Smooth muscle cell (in vitro differentiated cells): ENCODE measurements at regions not wholly inside any gene's neighbourhood (a gene's known extent, or its start where the extent isn't known, plus 50 kb on each side); places are given as distances from the start of the nearest gene placed in this dataset.

Source experiments
- DNase-seq: peaks from one replicate; lab custom pipeline; 2025; ENCODE audit not compliant: unreplicated experiment; lab: John Stamatoyannopoulos, UW
- H2AFZ ChIP-seq: fragments of 200-600 bp; sonication (generic); 2 replicates; pipeline ENCODE4 v1.6.0; 2016; ENCODE audit warnings: antibody characterized with exemption, low read depth, mild to moderate bottlenecking
- H3F3A ChIP-seq: fragments of 200-600 bp; sonication (generic); 2 replicates; pipeline ENCODE4 v1.6.0; 2017; ENCODE audit warnings: antibody characterized with exemption, low read depth
- H3K27ac ChIP-seq: fragments of 200-600 bp; sonication (generic); 2 replicates; pipeline ENCODE4 v1.5.1; 2016; ENCODE audit warnings: low read depth, mild to moderate bottlenecking
- H3K27me3 ChIP-seq: fragments of 200-600 bp; sonication (generic); 2 replicates; pipeline ENCODE4 v1.6.1; 2016; ENCODE audit warnings: low read depth, mild to moderate bottlenecking
- H3K36me3 ChIP-seq: fragments of 200-600 bp; sonication (generic); 2 replicates; pipeline ENCODE4 v1.5.1; 2016; ENCODE audit warnings: low read depth
- H3K4me1 ChIP-seq: fragments of 200-600 bp; sonication (generic); 2 replicates; pipeline ENCODE4 v1.5.1; 2016; ENCODE audit warnings: low read depth
- H3K4me2 ChIP-seq: fragments of 200-600 bp; sonication (generic); 2 replicates; pipeline ENCODE4 v1.6.0; 2016; ENCODE audit warnings: mild to moderate bottlenecking
- H3K4me3 ChIP-seq: fragments of 200-600 bp; sonication (generic); 2 replicates; pipeline ENCODE4 v1.5.1; 2016; ENCODE audit warnings: mild to moderate bottlenecking
- H3K79me2 ChIP-seq: fragments of 200-600 bp; sonication (generic); 2 replicates; pipeline ENCODE4 v1.6.0; 2016; ENCODE audit warnings: low read depth, mild to moderate bottlenecking
- H3K9ac ChIP-seq: fragments of 200-600 bp; sonication (generic); 2 replicates; pipeline ENCODE4 v1.6.0; 2016; ENCODE audit warnings: low read depth
- H3K9me3 ChIP-seq: fragments of 200-600 bp; sonication (generic); replicated peaks from 2 replicates; pipeline ENCODE4 v1.5.1; 2016; ENCODE audit warnings: low read depth
- H4K20me1 ChIP-seq: fragments of 200-600 bp; sonication (generic); 2 replicates; pipeline ENCODE4 v1.6.0; 2016; ENCODE audit warnings: low read depth
- CTCF ChIP-seq: fragments of 200-600 bp; sonication (generic); IDR thresholded peaks from 2 replicates; pipeline ENCODE4 v1.5.1; 2017; ENCODE audit warnings: borderline replicate concordance, mild to moderate bottlenecking, antibody characterized with exemption; ENCODE audit not compliant: insufficient read depth, poor library complexity, severe bottlenecking
- WGBS: methylation state at CpG from one replicate; pipeline ENCODE4 v1.1.7; 2016; ENCODE audit warnings: low lambda C conversion rate; 5-methylcytosine and 5-hydroxymethylcytosine counted together

- no peak for TF ChIP-seq CTCF
- Histone ChIP-seq H3K9ac (no peak overlapping the region), H3K36me3 (no peaks in the 10 kb centered on the region), H4K20me1 (no peaks in the 10 kb centered on the region), H3K4me2 (no peak overlapping the region), H3K27ac (no peak overlapping the region), H2AFZ (no peak overlapping the region), H3K9me3 (no peaks in the 10 kb centered on the region), H3K79me2 (peaks cover 2% of the 10 kb centered on the region), H3K4me1 (peaks cover 16% of the 10 kb centered on the region), H3K4me3 (no peak overlapping the region), H3F3A (no peaks in the 10 kb centered on the region), H3K27me3 (no peaks in the 10 kb centered on the region)
- no peak for DNase-seq
- WGBS, result 79% methylated on average over 2 of the region's 2 CpGs
Measured at GRCh38 chrX:13934731-13935130, 95.0 kb downstream of the GEMIN8 start.

GRCh38 chrX:13933851-13934250 is 95.8 kb downstream of the GEMIN8 start:
- TF ChIP-seq CTCF, result no peak
- Histone ChIP-seq H3K79me2 (peaks cover 6% of the 10 kb centered on the region), H4K20me1 (no peaks in the 10 kb centered on the region), H3K4me1 (peaks cover 16% of the 10 kb centered on the region), H2AFZ (no peak overlapping the region), H3F3A (no peaks in the 10 kb centered on the region), H3K9me3 (no peaks in the 10 kb centered on the region), H3K9ac (no peak overlapping the region), H3K27me3 (no peaks in the 10 kb centered on the region), H3K4me2 (no peak overlapping the region), H3K36me3 (no peaks in the 10 kb centered on the region), H3K27ac (no peak overlapping the region), H3K4me3 (no peak overlapping the region)
- DNase-seq, result no peak
- 71% methylated on average over 7 of the region's 7 CpGs for WGBS

- H3K9me3 ChIP-seq, result no peaks in the 10 kb centered on the region
Measured at GRCh38 chrX:13933352-13933751, 96.3 kb downstream of the GEMIN8 start.

More at GRCh38 chrX:13933352-13933751, 96.3 kb downstream of the GEMIN8 start:
- no peak for DNase-seq
- Histone ChIP-seq H3K27ac (no peak overlapping the region), H3K27me3 (no peaks in the 10 kb centered on the region), H4K20me1 (no peaks in the 10 kb centered on the region), H3K4me3 (no peak overlapping the region), H3K79me2 (peaks cover 6% of the 10 kb centered on the region), H3K4me1 (peaks cover 16% of the 10 kb centered on the region), H3K9ac (no peak overlapping the region), H3K4me2 (no peak overlapping the region), H3F3A (no peaks in the 10 kb centered on the region), H3K36me3 (no peaks in the 10 kb centered on the region), H2AFZ (no peak overlapping the region)
- TF ChIP-seq CTCF, result no peak
- WGBS, result 63% methylated on average over 3 of the region's 3 CpGs
